ENCODE measurements at regions not wholly inside any gene's neighbourhood (a gene's known extent, or its start where the extent isn't known, plus 50 kb on each side); places are given as distances from the start of the nearest gene placed in this dataset.

GRCh38 chr18:78566065-78566464, 413.6 kb upstream of the SALL3 start:
- TF ChIP-seq CTCF (IDR thresholded peaks at IDR 0.05) = no peak

- no peak for TF ChIP-seq CTCF (IDR thresholded peaks at IDR 0.05)
Observed at GRCh38 chr18:78566720-78567119, 412.9 kb upstream of the SALL3 start.

- TF ChIP-seq CTCF (IDR thresholded peaks at IDR 0.05) = no peak
Observed at GRCh38 chr18:78571063-78571785, 408.4 kb upstream of the SALL3 start.

- no peak for TF ChIP-seq CTCF (IDR thresholded peaks at IDR 0.05)
Observed at GRCh38 chr18:78571831-78572347, 407.7 kb upstream of the SALL3 start.

GRCh38 chr18:78573773-78574172, 405.8 kb upstream of the SALL3 start:
- TF ChIP-seq CTCF (IDR thresholded peaks at IDR 0.05) = no peak

- no peak for TF ChIP-seq CTCF (IDR thresholded peaks at IDR 0.05)
Observed at GRCh38 chr18:78576967-78577366, 402.7 kb upstream of the SALL3 start.

GRCh38 chr18:78579449-78579848, 400.2 kb upstream of the SALL3 start:
- TF ChIP-seq CTCF (IDR thresholded peaks at IDR 0.05) = no peak

All from LNCAP (cell line).